ENCODE measurements at regions not wholly inside any gene's neighbourhood (a gene's known extent, or its start where the extent isn't known, plus 50 kb on each side); places are given as distances from the start of the nearest gene placed in this dataset.

DNA sequence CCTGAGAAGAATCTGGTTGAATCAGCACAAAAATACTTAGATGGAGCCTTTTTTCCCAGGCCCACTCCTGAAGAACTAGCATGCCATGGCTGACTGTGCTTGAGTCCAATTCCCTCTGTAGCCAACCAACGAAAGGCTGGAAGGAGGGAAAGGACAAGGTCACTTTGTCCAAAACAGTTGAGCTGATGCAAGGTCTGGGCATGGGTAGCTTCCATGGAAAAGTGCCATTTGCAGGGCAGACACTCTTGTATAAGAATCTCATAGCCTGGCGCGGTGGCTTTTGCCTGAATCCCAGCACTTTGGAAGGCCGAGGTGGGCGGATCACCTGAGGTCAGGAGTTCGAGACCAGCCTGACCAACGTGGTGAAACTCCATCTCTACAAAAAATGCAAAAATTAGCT lies 125.0 kb upstream of the LGSN start:
- TF ChIP-seq, protein P1, sequence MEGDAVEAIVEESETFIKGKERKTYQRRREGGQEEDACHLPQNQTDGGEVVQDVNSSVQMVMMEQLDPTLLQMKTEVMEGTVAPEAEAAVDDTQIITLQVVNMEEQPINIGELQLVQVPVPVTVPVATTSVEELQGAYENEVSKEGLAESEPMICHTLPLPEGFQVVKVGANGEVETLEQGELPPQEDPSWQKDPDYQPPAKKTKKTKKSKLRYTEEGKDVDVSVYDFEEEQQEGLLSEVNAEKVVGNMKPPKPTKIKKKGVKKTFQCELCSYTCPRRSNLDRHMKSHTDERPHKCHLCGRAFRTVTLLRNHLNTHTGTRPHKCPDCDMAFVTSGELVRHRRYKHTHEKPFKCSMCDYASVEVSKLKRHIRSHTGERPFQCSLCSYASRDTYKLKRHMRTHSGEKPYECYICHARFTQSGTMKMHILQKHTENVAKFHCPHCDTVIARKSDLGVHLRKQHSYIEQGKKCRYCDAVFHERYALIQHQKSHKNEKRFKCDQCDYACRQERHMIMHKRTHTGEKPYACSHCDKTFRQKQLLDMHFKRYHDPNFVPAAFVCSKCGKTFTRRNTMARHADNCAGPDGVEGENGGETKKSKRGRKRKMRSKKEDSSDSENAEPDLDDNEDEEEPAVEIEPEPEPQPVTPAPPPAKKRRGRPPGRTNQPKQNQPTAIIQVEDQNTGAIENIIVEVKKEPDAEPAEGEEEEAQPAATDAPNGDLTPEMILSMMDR (IDR thresholded peaks at IDR 0.05) = no peak
- TF ChIP-seq POLR2A (IDR thresholded peaks at IDR 0.05) (no peak), POLR2AphosphoS5 (IDR thresholded peaks at IDR 0.05) (no peak), EP300 (IDR thresholded peaks at IDR 0.05) (no peak)

All from stomach (tissue), 4 donors.